ENCODE measurements at regions not wholly inside any gene's neighbourhood (a gene's known extent, or its start where the extent isn't known, plus 50 kb on each side); places are given as distances from the start of the nearest gene placed in this dataset.

- Mint-ChIP-seq H3K36me3 (ENCODE audit: low read depth, unreplicated experiment) (no peaks in the 10 kb centered on the region), H3K4me3 (ENCODE audit: unreplicated experiment) (no peak overlapping the region), H3K4me1 (ENCODE audit: unreplicated experiment) (peaks cover 2% of the 10 kb centered on the region), H3K27me3 (ENCODE audit: unreplicated experiment) (no peaks in the 10 kb centered on the region), H3K27ac (ENCODE audit: unreplicated experiment) (no peak overlapping the region), H3K9me3 (ENCODE audit: unreplicated experiment) (no peaks in the 10 kb centered on the region)
- no peak for TF ChIP-seq CTCF (IDR thresholded peaks at IDR 0.05; ENCODE audit: unreplicated experiment)
- no peak for DNase-seq (ENCODE audit: low spot score)
Measured at GRCh38 chr14:98227000-98227726, 1044.8 kb downstream of the BCL11B start.

GRCh38 chr14:98227727-98228111 is 1044.3 kb downstream of the BCL11B start:
- Mint-ChIP-seq H3K4me3 (ENCODE audit: unreplicated experiment) (no peak overlapping the region), H3K9me3 (ENCODE audit: unreplicated experiment) (no peaks in the 10 kb centered on the region), H3K36me3 (ENCODE audit: low read depth, unreplicated experiment) (no peaks in the 10 kb centered on the region), H3K27me3 (ENCODE audit: unreplicated experiment) (no peaks in the 10 kb centered on the region), H3K27ac (ENCODE audit: unreplicated experiment) (no peak overlapping the region), H3K4me1 (ENCODE audit: unreplicated experiment) (peaks cover 2% of the 10 kb centered on the region)
- DNase-seq (ENCODE audit: low spot score): no peak
- TF ChIP-seq CTCF (IDR thresholded peaks at IDR 0.05; ENCODE audit: unreplicated experiment): no peak

GRCh38 chr14:98229656-98230366 is 1042.2 kb downstream of the BCL11B start:
- H3K27ac Mint-ChIP-seq (ENCODE audit: unreplicated experiment): no peak overlapping the region
- peaks cover 9% of the 10 kb centered on the region for H3K4me1 Mint-ChIP-seq (ENCODE audit: unreplicated experiment)
- H3K27me3 Mint-ChIP-seq (ENCODE audit: unreplicated experiment): no peaks in the 10 kb centered on the region
- TF ChIP-seq CTCF (IDR thresholded peaks at IDR 0.05; ENCODE audit: unreplicated experiment): no peak
- no peaks in the 10 kb centered on the region for H3K36me3 Mint-ChIP-seq (ENCODE audit: low read depth, unreplicated experiment)
- H3K9me3 Mint-ChIP-seq (ENCODE audit: unreplicated experiment): no peaks in the 10 kb centered on the region
- no peak for DNase-seq (ENCODE audit: low spot score)
- no peak overlapping the region for H3K4me3 Mint-ChIP-seq (ENCODE audit: unreplicated experiment)

- no peak for TF ChIP-seq CTCF (IDR thresholded peaks at IDR 0.05; ENCODE audit: unreplicated experiment)
- Mint-ChIP-seq H3K27ac (ENCODE audit: unreplicated experiment) (no peak overlapping the region), H3K27me3 (ENCODE audit: unreplicated experiment) (no peaks in the 10 kb centered on the region), H3K4me3 (ENCODE audit: unreplicated experiment) (no peak overlapping the region), H3K4me1 (ENCODE audit: unreplicated experiment) (peaks cover 9% of the 10 kb centered on the region), H3K9me3 (ENCODE audit: unreplicated experiment) (no peaks in the 10 kb centered on the region), H3K36me3 (ENCODE audit: low read depth, unreplicated experiment) (no peaks in the 10 kb centered on the region)
- no peak for DNase-seq (ENCODE audit: low spot score)
Measured at GRCh38 chr14:98230411-98230810, 1041.6 kb downstream of the BCL11B start.

- Mint-ChIP-seq H3K9me3 (ENCODE audit: unreplicated experiment) (no peaks in the 10 kb centered on the region), H3K27ac (ENCODE audit: unreplicated experiment) (no peak overlapping the region), H3K27me3 (ENCODE audit: unreplicated experiment) (no peaks in the 10 kb centered on the region), H3K36me3 (ENCODE audit: low read depth, unreplicated experiment) (no peaks in the 10 kb centered on the region), H3K4me1 (ENCODE audit: unreplicated experiment) (peaks cover 9% of the 10 kb centered on the region), H3K4me3 (ENCODE audit: unreplicated experiment) (no peak overlapping the region)
- no peak for TF ChIP-seq CTCF (IDR thresholded peaks at IDR 0.05; ENCODE audit: unreplicated experiment)
- DNase-seq (ENCODE audit: low spot score): no peak
Measured at GRCh38 chr14:98231210-98231609, 1040.8 kb downstream of the BCL11B start.
